Vagina (tissue), 2 donors: ENCODE measurements at regions not wholly inside any gene's neighbourhood (a gene's known extent, or its start where the extent isn't known, plus 50 kb on each side); places are given as distances from the start of the nearest gene placed in this dataset.

Experiments
- DNase-seq, 2 donors: peaks; one replicate each; pipeline ENCODE4 v3.0.0-alpha.2; 2017; ENCODE audit errors: extremely low spot score in 2 of 2
- H3K27ac ChIP-seq: fragments of 200-600 bp; sonication (generic); one replicate; pipeline ENCODE4 v1.5.1; 2019
- H3K27me3 ChIP-seq: fragments of 200-600 bp; sonication (generic); one replicate; pipeline ENCODE4 v1.5.1; 2019
- H3K36me3 ChIP-seq, 2 donors: fragments of 200-600 bp; sonication (generic); one replicate each; pipeline ENCODE4 v1.5.1; 2017 to 2019
- H3K4me1 ChIP-seq: fragments of 200-600 bp; sonication (generic); one replicate; pipeline ENCODE4 v1.5.1; 2019
- H3K4me3 ChIP-seq, 2 donors: fragments of 200-600 bp; sonication (generic); 1 replicate in 1 of 2; 2 replicates in 1 of 2; pipeline ENCODE4 v1.5.1; 2016 to 2019
- H3K9me3 ChIP-seq: fragments of 200-600 bp; sonication (generic); one replicate; pipeline ENCODE4 v1.5.1; 2019
- POLR2A ChIP-seq, 2 donors: fragments of 450-650 bp; IDR thresholded peaks; one replicate each; pipeline ENCODE4 v1.6.1; 2017; ENCODE audit warnings: antibody characterized with exemption in 2 of 2, mild to moderate bottlenecking in 2 of 2, moderate library complexity in 2 of 2
- POLR2AphosphoS5 ChIP-seq, 2 donors: sonication (generic); formaldehyde crosslinking; IDR thresholded peaks; one replicate each; pipeline ENCODE4 v1.9.0; 2017; ENCODE audit warnings: antibody characterized with exemption in 2 of 2, mild to moderate bottlenecking in 2 of 2, low read depth in 1 of 2; ENCODE audit not compliant: insufficient read depth in 1 of 2
- intact Hi-C: fragments of 100-400 bp; cut with DNase I; formaldehyde crosslinking; loops from one replicate; pipeline ENCODE4 v1.15.1; 2023
- TF ChIP-seq, protein P1 (sequence below), 3 experiments: fragments of 450-650 bp in 2 of 3; fragments of 200-600 bp in 1 of 3; sonication (generic) in 1 of 3; IDR thresholded peaks; one replicate each; pipeline ENCODE4 v1.5.1; 2017 to 2019; ENCODE audit warnings: antibody characterized with exemption in 3 of 3, mild to moderate bottlenecking in 2 of 3, moderate library complexity in 2 of 3

DNA sequence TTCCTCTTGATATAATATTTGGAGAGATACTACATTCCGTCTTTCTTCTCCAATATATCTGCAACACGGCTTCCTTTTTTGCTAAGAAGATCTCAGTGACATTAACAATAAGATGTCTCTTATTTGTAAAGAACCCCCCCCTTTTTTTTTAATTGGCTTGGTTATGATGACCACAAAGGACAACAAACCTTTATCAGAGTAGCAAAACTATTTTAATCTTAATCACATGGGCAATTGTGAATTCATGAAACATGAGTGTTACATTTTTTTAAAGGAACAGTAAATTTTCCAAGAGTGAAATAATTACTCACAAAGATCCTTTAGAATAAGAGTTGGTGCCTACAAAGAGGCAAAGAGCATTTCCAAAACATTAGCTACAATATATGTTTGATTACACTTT is 554.1 kb downstream of the MAT2B start:
- Histone ChIP-seq H3K9me3 (no peaks in the 10 kb centered on the region), H3K27ac (no peak overlapping the region), H3K4me1 (no peaks in the 10 kb centered on the region), H3K27me3 (no peaks in the 10 kb centered on the region), H3K4me3 (no peak overlapping the region), H3K36me3 (no peaks in the 10 kb centered on the region)
- no peak for DNase-seq
- no peak for TF ChIP-seq POLR2A (IDR thresholded peaks at IDR 0.05)
- TF ChIP-seq, protein P1, sequence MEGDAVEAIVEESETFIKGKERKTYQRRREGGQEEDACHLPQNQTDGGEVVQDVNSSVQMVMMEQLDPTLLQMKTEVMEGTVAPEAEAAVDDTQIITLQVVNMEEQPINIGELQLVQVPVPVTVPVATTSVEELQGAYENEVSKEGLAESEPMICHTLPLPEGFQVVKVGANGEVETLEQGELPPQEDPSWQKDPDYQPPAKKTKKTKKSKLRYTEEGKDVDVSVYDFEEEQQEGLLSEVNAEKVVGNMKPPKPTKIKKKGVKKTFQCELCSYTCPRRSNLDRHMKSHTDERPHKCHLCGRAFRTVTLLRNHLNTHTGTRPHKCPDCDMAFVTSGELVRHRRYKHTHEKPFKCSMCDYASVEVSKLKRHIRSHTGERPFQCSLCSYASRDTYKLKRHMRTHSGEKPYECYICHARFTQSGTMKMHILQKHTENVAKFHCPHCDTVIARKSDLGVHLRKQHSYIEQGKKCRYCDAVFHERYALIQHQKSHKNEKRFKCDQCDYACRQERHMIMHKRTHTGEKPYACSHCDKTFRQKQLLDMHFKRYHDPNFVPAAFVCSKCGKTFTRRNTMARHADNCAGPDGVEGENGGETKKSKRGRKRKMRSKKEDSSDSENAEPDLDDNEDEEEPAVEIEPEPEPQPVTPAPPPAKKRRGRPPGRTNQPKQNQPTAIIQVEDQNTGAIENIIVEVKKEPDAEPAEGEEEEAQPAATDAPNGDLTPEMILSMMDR (IDR thresholded peaks at IDR 0.05) = no peak
- TF ChIP-seq POLR2AphosphoS5 (IDR thresholded peaks at IDR 0.05; ENCODE audit: insufficient read depth in 1 of 2, low read depth in 1 of 2) = no peak
- intact Hi-C loops = no loop called here

DNA sequence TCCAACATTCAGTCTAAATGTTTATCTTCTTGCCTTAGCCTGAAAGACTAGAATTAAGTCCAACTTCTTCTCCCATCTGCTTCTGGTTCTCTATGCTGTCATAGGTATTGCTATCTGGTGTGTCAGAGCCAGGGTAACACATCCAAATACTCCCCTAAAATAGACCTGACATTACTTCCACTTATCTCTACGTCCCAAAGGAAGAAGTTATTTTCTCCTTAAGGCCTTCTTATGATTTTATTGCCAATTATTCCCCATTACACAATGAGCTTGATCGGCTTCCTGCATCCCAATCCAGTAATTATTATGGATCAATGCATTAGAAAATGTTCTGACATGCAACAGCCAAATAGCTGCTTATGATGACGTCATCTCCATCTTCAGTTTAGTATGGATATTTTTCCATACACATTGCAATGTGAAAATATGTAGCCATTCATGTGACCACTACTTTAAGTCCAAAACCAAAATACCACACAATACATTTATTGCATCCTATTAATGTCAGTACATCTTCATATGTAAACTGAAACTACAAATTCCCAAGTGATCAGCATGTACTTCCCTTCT is 555.5 kb downstream of the MAT2B start:
- Histone ChIP-seq H3K9me3 (no peaks in the 10 kb centered on the region), H3K4me1 (no peaks in the 10 kb centered on the region)

DNA sequence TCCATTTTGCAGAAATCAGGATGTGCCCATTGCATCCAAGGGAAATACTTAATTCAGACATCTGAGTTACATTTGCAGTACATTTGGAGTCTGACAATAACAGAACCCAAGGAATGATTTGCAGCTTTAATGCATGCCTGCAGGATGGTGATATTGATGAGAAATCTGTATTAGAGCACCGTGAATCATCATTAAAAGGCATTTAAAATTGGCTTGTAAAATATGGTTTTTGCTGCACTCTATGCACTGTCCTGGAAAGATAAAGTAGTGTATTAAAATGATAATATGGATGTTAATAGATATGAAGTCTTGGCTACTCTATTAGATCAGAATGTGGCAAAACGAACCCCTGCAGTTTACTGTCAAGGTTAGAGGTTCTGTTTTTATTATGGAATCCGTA is 556.9 kb downstream of the MAT2B start:
- Histone ChIP-seq H3K27me3 (no peaks in the 10 kb centered on the region), H3K36me3 (no peaks in the 10 kb centered on the region), H3K9me3 (no peaks in the 10 kb centered on the region), H3K27ac (no peak overlapping the region), H3K4me3 (no peak overlapping the region), H3K4me1 (no peaks in the 10 kb centered on the region)
- no peak for DNase-seq
- TF ChIP-seq POLR2A (IDR thresholded peaks at IDR 0.05) = no peak
- no peak for TF ChIP-seq POLR2AphosphoS5 (IDR thresholded peaks at IDR 0.05; ENCODE audit: insufficient read depth in 1 of 2, low read depth in 1 of 2)
- TF ChIP-seq, protein P1 (IDR thresholded peaks at IDR 0.05) = no peak
- intact Hi-C loops = no loop called here

More for the DNA sequence above, 555.5 kb downstream of the MAT2B start:
- Histone ChIP-seq H3K4me3 (no peak overlapping the region), H3K36me3 (no peaks in the 10 kb centered on the region), H3K27ac (no peak overlapping the region), H3K27me3 (no peaks in the 10 kb centered on the region)
- no peak for DNase-seq
- intact Hi-C loops = no loop called here
- TF ChIP-seq, protein P1 (IDR thresholded peaks at IDR 0.05) = no peak
- TF ChIP-seq POLR2AphosphoS5 (IDR thresholded peaks at IDR 0.05; ENCODE audit: insufficient read depth in 1 of 2, low read depth in 1 of 2) (no peak), POLR2A (IDR thresholded peaks at IDR 0.05) (no peak)

DNA sequence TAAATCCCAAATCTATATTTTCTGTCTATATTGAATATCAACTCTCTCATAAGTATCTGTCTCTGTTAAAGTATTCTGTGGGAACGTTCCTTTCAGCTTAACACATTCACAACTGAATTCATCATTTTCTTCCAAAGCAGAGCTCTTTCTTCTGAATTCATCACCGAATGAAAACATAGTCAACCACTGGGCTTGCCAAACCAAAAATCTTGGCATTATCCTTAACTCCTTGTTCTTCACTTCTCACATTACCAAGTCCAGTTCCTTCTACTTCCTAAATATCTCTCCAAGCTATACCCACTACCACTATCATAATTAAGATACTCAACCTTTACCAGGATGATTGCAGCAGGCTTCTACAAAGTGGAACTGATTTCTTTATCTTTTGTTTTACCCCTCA is 559.8 kb downstream of the MAT2B start:
- Histone ChIP-seq H3K27me3 (no peaks in the 10 kb centered on the region), H3K27ac (no peak overlapping the region), H3K4me3 (no peak overlapping the region), H3K4me1 (no peaks in the 10 kb centered on the region), H3K36me3 (no peaks in the 10 kb centered on the region), H3K9me3 (no peaks in the 10 kb centered on the region)
- TF ChIP-seq, protein P1 (IDR thresholded peaks at IDR 0.05) = no peak
- TF ChIP-seq POLR2AphosphoS5 (IDR thresholded peaks at IDR 0.05; ENCODE audit: insufficient read depth in 1 of 2, low read depth in 1 of 2) (no peak), POLR2A (IDR thresholded peaks at IDR 0.05) (no peak)
- intact Hi-C loops = no loop called here
- no peak for DNase-seq

DNA sequence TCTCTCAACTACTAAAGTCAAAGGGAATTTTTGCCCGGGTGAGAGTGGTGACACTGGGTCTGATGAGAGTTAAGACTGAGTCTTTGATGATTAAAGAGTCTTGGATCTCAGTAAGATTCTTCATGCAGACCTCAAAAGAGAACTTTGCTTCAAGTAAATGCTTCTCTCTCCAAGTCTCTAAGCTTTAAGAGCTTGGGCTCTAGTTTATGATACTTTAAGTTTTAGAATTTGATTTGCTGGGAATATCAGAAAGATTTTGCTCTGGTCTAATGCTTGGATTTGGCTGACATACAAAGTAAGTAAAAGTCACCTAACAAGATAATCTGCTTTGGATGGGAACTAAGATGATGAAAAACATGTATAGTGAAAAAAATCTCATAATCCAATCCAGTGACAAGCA is 566.3 kb downstream of the MAT2B start:
- Histone ChIP-seq H3K4me1 (no peaks in the 10 kb centered on the region), H3K36me3 (no peaks in the 10 kb centered on the region), H3K9me3 (no peaks in the 10 kb centered on the region), H3K27me3 (no peaks in the 10 kb centered on the region), H3K4me3 (no peak overlapping the region), H3K27ac (no peak overlapping the region)
- intact Hi-C loops = no loop called here
- no peak for DNase-seq
- TF ChIP-seq POLR2AphosphoS5 (IDR thresholded peaks at IDR 0.05; ENCODE audit: insufficient read depth in 1 of 2, low read depth in 1 of 2) (no peak), POLR2A (IDR thresholded peaks at IDR 0.05) (no peak)
- TF ChIP-seq, protein P1 (IDR thresholded peaks at IDR 0.05) = no peak
